GM12872 (cell line): ENCODE measurements at regions not wholly inside any gene's neighbourhood (a gene's known extent, or its start where the extent isn't known, plus 50 kb on each side); places are given as distances from the start of the nearest gene placed in this dataset.

Experiments
- CTCF ChIP-seq: IDR thresholded peaks from 3 replicates; pipeline ENCODE4 v1.5.1; 2011; ENCODE audit warnings: low read depth, mild to moderate bottlenecking, low read length, moderate library complexity; ENCODE audit not compliant: insufficient read depth

- no peak for TF ChIP-seq CTCF
Measured at GRCh38 chr2:37744010-37744409, 72.6 kb upstream of the CDC42EP3 start.

DNA sequence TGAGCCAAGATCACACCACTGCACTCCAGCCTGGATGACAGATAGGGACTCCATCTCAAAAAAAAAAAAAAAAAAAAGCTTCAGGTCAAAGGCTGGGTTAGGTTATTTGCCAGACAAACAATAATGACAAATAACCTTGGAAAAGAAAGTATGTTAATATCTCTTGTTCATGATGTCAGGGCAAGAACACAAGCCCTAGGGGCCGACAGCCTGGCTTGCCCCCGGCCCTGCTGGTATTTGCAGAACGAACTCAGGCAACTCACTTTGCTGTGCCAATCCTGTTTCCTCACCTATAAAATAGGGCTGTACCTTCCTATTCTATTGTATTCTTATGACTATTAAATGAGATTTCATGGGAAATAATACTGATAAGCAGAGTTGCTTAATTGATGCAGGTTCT is 75.4 kb upstream of the CDC42EP3 start:
- TF ChIP-seq CTCF: no peak

- no peak for TF ChIP-seq CTCF
Measured at GRCh38 chr2:37748541-37748940, 77.1 kb upstream of the CDC42EP3 start.

DNA sequence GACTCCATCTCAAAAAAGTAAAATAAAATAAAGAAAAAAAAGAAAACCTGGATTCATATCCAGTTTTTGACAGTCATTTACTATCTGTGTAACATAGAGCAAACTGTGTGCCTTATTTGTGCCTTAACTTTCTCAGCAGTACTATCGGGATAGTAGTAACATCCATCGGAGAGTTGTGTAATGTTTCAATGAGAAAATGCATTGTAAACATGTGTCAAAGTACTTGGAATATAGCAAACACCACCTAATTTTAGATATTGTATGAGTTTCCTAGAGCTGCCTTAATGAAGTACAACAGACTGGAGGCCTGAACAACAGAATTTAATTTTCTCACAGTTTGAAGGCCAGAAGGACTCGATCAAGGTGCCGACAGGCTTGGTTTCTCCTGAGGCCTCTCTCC is 81.3 kb upstream of the CDC42EP3 start:
- no peak for TF ChIP-seq CTCF

DNA sequence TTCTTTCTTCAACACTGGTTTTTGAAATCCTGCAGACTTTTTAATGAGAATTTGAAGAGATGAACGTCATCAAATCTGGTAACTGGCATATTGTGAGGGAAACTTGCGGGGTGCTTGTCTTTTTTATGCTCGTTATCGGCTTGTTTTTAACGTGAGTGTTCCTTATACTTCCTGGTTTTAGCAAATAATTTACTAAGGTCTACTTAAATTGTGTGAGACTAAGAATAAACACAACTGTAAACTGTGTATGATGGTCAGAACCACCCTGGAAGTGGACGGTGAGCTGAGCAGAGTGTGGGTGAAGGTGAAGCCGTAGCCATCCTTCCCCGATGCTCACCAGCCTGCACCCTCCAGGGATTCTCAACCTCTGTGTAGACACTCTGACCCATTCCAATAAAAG is 82.3 kb upstream of the CDC42EP3 start:
- TF ChIP-seq CTCF: no peak

GRCh38 chr2:37760471-37760870 is 89.0 kb upstream of the CDC42EP3 start:
- no peak for TF ChIP-seq CTCF

DNA sequence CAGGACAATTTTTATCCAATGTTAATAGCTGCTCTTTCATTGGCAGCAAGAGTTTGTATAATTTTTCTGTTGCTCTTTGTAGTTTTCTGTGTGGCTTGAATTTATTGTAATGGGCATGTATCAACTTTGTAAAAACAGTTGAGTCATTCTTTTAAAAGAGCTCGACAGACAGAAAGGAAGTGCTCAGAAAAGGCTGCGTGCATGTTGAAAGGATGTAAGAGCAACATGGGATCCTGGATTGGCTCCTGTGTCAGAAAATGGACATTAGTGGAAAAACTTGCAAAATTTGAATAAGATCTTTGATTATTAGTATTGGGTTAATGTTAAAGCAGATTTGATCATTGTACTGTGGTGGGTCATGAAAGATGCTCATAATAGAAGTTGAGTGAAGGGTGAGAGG is 93.3 kb upstream of the CDC42EP3 start:
- TF ChIP-seq CTCF: no peak

DNA sequence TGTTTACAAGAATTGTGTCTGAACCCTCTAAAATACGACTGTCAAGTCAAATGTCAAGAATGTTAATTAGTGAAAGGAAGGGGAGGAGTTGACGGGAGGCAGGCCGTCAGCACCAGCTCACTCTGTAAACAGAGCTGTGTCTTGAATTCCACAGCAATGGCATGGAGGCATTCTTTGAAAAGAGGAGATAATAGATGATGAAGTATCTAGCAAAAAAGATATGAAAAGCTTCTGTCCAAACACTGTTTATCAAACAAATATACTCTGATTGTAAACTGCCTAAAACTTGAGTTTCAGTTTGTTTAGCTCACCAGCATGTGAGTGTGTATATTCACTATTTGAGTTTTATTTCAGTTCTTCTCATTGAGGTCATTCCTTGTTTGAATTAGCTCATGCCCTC is 94.7 kb upstream of the CDC42EP3 start:
- TF ChIP-seq CTCF: no peak
